GM19328 (cell line): ENCODE measurements at regions not wholly inside any gene's neighbourhood (a gene's known extent, or its start where the extent isn't known, plus 50 kb on each side); places are given as distances from the start of the nearest gene placed in this dataset.

Source experiments
- ATAC-seq: cut with Tn5 transposase; IDR thresholded peaks from one replicate; pipeline ENCODE4 v1.9.1; 2021; ENCODE audit warnings: mild to moderate bottlenecking, moderate library complexity; ENCODE audit not compliant: unreplicated experiment

DNA sequence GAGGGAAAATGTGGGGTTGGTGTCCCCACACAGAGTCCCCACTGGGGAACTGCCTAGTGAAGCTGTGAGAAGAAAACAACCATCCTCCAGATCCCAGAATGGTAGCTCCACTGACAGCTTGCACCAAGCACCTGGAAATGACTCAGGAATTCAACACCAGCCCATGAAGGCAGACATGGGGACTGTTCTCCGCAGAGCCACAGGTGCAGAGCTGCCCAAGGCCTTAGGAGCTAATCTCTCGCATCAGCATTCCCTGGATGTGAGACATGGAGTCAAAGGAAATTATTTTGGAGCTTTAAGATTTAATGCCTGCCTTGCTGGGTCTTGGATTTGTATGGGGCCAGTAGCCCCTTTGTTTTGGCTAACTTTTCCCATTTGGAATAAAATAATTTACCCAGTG, 367.9 kb downstream of the FAM133A start:
- no peak for ATAC-seq

DNA sequence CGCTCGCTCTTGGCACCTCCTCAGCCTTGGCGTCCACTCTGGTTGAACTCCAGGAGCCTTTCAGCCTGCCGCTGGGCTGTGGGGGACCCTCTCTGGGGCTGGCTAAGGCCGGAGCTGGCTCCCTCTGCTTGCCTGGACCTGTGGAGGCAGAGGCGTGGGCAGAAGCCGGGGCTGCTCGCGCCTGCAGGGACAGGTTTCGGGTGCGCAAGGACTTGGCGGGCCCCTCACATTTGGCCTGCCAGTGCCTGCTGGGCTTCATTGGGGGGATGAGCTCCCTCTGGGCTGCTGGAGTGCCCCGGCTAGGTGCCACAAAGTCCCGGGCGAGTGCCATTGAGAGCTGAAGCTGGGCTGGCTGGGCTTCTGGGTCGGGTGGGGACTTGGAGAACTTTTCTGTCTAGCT, 371.7 kb downstream of the FAM133A start:
- ATAC-seq = no peak

DNA sequence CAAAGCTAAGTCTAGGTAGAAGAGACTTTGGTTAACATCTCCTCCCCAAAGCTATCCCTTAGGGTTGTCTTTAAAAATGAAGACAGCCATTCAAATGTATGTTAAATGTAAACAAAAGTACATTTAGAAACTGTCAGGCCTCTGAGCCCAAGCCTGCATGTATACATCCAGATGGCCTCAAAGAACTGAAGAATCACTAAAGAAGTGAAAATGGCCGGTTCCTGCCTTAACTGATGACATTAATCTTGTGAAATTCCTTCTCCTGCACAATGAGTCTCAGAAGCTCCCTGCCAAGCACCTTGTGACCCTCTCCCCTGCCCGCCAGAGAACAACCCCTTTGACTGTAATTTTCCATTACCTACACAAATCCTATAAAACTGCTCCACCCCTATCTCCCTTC, 377.9 kb downstream of the FAM133A start:
- ATAC-seq = no peak

DNA sequence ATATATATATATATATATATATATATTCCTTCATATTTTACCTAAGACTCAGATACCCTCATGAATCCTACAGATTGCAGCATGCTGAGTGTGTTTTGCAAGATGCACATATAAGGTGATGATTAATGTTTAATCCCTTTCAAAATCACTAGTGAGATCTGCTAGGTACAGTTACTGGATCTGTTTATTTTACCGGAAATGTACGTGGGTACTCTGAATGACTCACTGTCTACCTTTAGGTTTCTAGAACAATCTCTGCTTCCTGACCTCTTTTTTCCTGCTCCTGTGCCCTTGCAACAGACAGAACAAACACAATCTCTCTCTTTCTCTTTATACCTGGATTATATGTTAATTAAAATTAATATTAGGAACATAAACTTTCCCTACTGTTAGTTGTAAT, 379.6 kb downstream of the FAM133A start:
- ATAC-seq = no peak

DNA sequence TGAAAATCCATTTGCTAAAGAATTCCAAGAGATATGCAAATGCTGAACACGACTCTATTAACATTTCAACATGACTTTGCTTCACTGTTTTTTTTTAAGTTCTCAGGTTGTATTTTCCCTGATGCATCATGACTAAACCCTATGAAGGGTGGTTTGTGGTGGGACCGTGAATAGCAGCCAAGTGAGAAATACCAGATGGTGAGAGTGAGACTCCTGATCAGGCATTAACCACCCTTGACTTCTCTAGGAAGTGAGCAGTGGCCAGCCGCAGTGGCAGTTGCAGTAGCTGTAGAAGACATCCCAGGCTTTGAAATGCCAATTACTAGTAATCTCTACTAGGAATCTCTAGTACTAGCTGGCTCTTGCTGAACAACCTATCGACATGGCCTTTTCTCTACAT, 383.4 kb downstream of the FAM133A start:
- ATAC-seq = no peak

DNA sequence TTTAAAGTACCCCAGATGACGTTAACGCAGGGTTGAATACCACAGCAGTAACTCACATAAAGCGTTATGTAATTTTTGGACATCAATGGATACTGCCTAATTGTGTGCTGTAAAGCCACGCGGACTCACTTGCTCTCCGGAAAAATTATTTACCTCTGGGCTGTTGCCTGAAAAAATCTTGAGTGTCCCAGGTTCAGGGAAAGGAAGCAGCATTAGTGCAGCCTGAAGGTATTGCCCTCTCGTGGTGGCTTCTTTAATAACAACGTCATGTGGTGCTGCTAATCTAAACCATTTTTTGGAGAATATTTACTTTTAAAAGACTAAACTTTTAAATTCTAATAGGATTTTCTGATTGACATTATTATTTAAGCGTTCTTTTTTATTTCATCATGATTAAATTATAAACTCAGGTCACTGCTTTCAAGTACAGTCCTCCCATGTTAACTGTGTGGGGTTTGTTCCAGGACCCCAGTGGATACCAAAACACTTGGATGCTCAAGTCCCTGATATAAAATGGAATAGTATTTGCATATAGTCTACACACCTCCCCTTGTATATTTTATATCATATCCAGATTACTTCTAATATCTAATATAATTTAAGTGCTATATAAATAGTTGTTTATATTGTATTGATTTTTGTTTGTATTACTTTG, 384.8 kb downstream of the FAM133A start:
- no peak for ATAC-seq

DNA sequence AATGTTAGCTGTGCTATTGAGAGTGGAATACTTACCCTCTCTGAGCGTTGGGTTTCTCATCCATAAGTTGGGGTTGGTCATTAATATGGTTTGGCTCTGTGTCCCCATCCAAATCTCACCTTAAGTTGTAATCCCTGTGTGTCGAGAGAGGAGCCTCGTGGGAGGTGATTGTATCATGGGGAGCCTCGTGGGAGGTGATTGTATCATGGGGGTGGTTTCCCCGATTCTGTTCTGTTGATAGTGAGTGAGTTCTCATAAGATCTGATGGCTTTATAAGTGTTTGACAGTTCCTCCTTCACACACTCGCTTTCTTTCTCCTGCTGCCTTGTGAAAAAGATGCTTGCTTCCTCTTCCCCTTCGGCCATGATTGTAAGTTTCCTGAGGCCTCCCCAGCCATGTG, 391.1 kb downstream of the FAM133A start:
- ATAC-seq = no peak

DNA sequence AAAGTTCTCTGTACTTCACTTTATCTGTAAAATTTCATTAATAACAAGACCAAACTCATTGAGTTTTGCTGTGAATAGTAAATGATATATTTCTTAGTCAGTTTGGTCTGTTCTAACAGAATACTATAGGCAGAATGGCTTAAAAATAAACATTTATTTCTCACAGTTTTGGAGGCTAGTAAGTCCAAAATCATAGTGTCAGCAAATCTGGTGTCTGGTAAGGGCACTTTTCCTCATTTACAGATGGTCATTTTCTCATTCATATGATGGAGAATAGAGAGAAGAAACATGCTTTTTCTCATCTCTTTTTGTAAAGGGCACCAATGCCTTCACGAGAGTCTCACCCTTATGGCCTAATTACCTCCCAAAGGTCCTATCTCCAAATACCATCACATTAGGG, 415.1 kb downstream of the FAM133A start:
- no peak for ATAC-seq

DNA sequence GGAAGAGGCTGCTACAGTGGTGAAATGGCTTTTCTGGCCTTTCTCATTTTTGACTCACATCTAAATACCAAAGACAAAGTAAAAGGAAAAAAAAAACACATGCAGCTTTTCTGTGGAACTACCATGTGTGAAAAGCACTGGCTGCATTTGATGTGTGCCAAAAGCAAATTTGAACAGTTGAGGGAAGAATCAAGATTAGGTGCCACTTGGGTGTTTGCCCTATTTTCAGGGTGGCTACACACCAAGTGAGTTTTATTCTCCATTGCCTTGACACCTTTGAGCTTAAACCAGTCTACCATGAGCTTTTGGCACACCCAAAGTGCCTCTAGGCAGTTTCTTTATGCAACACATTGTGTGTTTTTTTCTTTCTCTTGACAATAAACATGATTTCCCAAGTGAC, 423.9 kb downstream of the FAM133A start:
- no peak for ATAC-seq

DNA sequence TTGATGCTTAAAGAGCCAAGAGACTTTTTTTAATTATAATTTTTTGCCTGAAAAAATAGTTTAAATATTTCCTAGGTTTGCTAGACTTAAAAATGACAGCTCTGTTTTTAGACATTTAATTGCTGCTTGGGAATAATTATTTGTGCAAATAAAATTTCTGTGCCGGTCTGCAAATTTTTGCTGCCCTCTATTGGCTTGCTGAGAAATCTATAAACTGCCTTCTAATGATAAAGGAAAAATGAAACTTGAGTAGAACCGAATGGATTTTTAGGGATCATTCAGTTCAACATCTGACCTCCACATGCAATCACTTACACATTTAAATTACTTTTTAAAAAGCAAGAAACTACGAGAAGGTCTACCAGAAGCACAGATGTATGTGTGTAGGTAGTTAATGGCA, 434.0 kb downstream of the FAM133A start:
- ATAC-seq = no peak

DNA sequence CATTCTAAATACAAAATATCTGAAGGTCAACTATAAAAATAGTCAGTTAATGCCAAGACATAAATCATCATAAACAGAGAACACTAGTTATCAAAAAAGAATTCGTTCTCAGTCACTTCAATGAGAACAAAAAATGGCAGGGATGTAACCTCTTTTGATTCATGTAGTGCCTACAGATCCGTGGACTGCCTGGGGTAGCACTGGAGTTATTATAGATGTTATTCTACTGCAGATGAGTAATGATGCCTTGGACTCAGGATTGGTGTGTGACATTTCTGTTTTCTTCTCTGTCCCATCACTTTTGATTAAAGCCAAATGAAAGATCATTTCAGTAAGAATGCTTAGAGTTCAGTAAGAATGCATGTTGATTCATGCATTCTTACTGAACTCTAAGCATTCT, 440.4 kb downstream of the FAM133A start:
- ATAC-seq = no peak

DNA sequence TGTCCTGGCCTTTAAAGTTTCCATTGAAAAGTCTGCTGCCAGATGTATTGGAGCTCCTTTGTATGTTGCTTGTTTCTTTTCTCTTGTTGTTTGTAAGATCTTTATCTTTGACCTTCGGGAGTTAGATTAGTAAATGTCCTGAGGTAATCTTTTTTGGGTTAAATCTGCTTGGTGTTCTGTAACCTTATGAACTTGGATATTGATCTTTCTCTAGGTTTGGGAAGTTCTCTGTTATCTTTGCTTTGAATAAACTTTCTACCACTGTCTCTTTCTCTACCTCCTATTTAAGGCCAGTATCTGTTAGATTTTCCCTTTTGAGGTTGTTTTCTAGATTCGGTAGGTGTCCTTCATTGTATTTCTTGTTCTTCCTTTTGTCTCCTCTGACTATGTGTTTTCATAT, 447.8 kb downstream of the FAM133A start:
- ATAC-seq = no peak

DNA sequence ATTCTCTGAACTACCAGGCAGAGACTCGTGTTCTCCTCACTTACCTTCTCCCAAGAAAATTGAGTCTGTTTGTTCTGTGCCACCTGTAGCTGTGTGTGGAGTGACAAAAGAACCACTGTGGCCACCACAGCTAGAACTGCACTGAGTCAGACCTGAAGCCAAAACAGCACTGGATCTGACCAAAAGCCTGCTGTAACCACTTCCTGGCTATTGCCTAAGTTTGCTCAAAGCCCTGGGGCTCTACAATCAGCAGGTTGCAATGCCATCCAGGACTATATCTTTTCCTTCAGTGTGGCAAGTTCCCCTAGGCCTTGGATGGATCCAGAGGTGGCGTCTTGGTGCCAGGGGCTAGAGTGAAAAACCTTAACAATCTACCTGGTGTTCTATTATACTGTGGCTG, 449.1 kb downstream of the FAM133A start:
- ATAC-seq = no peak

DNA sequence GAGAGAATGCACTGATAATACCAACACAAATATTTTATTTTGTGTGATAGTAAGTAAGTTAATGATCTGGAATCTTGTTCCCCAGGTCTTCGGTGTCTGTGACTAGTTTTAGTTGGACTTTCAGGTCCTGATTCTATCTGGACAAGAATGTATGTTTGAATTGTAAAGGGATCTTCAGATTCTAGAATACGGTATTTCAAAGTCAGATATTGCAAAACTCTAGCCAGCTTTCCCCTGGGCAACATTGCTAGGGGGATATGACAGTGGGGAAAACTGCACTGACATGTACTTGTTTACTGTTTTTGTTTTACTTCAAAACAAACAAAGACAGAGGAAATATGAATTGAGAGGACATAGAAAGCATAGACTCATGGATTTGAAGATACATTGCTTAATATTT, 489.0 kb downstream of the FAM133A start:
- no peak for ATAC-seq

DNA sequence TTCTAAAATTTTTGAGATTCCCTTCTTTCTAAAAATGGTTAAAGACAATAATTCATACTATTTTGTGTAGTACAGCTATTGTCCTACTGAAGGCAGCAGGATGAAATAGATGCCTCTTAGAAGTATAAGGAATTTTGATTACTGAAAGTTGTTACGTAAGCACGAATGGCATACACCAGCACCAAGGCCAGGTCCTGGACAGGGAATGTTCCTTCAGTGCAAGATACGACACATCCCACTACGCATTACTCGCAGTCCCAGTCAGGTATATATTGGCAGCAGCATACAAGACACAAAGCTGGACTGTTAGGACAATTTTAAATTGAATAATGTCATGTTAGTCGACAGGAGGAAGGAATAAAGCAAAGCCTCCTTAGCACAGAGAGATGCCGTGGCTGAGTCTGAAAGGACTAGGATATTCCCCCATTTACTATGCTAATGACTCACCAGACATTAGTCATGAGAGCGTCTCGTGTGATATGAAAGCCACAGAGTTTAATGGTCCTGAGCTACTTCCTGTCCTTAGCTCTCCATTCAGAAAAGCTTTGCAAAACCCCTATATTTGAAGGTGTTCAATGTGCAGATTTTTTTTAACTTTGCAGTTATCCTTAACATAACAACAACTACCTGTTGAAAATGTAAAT, 504.3 kb downstream of the FAM133A start:
- ATAC-seq = no peak

DNA sequence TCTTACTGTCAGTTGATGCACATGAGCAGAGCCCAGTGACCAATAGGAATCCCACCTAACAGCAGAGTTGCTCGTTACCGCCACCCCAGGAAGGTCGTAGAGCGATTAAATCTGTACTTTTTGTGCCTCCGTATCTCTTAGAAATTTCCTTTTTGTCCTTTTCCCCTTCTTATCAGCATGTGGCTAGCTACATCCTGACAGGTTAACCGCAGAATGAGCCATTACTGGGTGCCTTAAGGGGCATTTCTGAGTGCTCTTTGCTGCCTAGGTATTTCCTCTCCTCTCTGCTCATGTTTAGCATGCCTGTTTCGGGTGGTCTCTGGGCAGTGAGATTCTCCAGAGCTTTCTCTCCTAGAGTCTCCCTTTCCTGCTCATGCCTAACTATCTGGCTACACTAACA, 530.5 kb downstream of the FAM133A start:
- ATAC-seq = no peak

DNA sequence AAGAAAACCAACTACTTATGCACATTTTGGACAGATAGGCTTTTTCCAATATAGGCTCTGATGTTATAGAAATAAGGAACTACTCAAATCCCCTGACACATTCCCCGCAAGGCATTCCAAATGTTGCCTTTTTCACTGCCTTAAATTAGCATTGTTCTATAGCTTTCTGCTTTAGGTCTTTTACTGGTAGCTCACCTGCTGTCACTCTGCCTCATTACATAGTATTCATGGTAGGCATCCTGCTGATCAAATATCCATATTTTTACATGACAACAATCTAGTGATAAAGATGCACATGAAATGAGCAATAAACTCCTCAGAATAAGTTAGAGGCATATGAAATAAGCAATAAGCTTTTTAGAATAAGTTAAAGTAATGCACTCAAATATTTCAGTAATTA, 542.7 kb downstream of the FAM133A start:
- ATAC-seq = no peak

DNA sequence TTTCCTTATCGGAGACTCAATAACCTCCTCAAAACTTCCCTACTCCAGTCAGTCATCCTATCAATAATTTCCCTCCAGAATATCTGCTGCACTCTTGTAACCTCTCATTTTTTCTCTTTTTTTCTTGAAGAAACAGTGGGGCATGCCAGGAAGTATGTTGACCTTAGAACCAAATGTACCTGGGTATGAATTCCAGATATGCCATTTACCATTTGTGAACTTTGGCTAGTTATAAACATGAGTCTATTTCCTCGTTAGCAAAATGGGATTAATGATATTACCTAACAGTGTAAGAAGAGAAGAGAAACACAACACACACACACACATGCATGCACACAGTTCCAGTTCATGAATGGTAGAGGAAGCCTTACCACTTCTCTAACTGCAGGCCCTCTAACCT, 578.2 kb downstream of the FAM133A start:
- no peak for ATAC-seq

DNA sequence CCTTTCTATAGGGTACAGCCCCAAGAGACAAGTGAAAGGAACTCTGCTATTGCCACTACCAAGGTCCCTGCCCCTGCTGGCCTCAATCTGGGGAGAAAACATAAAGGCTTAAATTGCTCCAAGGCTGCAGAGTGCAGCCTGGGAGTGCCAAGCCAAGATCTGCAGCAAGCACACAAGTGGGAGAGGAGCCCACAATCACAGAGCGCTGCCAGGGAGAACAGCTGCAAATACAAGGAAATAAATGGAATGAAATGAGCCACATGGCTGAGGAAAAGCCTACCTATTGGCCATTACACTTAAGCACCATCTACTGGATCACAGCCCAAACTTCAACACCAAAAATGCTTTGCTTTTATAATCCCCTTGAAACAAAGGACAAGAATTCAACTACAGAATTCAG, 582.4 kb downstream of the FAM133A start:
- no peak for ATAC-seq

DNA sequence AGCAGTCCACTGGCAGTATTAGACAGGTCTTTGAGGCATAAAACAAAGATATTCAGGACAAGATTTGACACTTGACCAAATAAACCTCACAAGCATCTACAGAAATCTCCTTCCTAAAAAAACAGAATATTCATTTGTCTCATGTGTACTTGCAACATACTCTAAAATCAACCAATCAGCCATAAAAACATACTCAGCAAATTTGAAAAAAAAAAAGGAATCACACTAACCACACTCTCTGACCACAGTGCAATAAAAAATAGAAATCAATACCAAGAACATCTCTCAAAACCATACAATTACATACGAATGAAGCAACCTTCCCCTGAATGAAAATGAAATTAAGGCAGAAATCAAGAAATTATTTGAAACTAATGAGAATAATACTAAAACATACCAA, 591.3 kb downstream of the FAM133A start:
- no peak for ATAC-seq

DNA sequence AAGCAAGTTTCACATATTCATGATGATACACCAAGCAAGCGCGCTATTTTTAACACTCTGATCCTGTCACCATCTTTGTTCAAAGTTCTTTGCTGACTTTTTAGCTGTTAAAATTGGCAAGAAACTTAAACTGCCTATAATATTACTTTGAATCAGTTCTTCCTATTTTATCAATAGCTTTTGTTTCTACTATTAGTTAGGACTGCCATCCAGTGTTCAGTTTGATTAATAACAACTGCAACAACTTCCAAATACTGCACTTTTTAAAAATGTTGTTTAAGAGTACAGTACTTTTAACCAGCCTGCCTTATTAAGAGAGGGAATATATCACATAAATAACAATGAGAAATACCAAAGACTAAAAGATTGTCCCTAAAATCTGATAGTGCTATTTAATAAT, 614.3 kb downstream of the FAM133A start:
- ATAC-seq = no peak

DNA sequence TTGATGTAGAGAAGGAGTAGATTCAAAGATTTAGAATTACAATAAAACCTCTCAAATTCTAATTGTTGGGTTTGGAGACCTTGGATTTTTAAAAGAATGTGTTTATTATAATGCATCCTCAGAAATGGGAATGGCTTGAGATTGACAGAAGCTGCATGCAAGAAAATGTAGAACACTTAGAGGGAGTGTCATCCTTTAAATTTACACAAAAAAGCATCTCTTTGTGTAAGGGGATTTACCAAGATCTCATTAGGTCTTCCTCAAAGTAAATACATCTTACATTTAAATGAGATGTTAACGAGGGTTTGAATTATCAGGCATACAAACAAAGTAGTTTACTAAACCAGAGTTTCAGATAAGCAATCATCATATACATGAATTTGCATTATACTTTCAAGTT, 615.0 kb downstream of the FAM133A start:
- no peak for ATAC-seq

DNA sequence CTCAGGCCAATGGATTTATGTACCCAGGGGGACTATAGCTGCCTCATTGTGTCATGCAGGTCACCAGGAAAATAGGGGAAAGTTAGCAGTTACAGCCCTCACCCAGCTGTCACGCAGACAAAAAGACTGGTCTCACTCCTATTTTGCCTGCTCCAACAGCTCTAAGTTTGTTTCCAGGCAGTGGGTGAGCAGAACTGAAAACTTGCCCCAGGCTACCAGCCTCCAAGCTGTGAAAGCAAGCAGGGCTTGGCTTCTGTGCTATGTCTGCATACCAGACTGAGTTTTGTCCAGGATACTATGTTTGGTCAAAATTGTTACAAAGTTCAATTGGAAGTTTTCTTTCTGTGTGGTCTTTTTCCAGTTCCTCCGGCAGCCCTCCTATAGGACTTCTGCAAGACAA, 628.4 kb downstream of the FAM133A start:
- ATAC-seq = no peak
